Activated CD4-positive, alpha-beta memory T cell treated with anti-CD3 and anti-CD28 coated beads for 36 hours (primary cell): ENCODE measurements at regions not wholly inside any gene's neighbourhood (a gene's known extent, or its start where the extent isn't known, plus 50 kb on each side); places are given as distances from the start of the nearest gene placed in this dataset.

Experiments
- CTCF ChIA-PET: fragments of 350-600 bp; sonication (Branson Sonifier 250); formaldehyde crosslinking; loops from one replicate; lab custom pipeline; 2021; ENCODE audit warnings: antibody characterized with exemption, inconsistent platforms; lab: Charles Lee
- POLR2A ChIA-PET: fragments of 350-600 bp; sonication (Branson Sonifier 250); formaldehyde crosslinking; loops from one replicate; lab custom pipeline; 2021; ENCODE audit warnings: antibody characterized with exemption; lab: Charles Lee
- DNase-seq: peaks from one replicate; pipeline ENCODE4 v3.0.0-alpha.2; 2020
- H3K27ac Mint-ChIP-seq: one replicate; pipeline ENCODE4 v1.8.0; 2021; ENCODE audit warnings: mixed read lengths
- H3K27me3 Mint-ChIP-seq: one replicate; pipeline ENCODE4 v1.8.0; 2021; ENCODE audit warnings: mixed read lengths
- H3K36me3 Mint-ChIP-seq: one replicate; pipeline ENCODE4 v1.8.0; 2021; ENCODE audit warnings: mixed read lengths
- H3K4me1 Mint-ChIP-seq: one replicate; pipeline ENCODE4 v1.8.0; 2021; ENCODE audit warnings: low read depth, mixed read lengths
- H3K4me3 Mint-ChIP-seq: one replicate; pipeline ENCODE4 v1.8.0; 2021; ENCODE audit warnings: mild to moderate bottlenecking, mixed read lengths
- H3K9me3 Mint-ChIP-seq: one replicate; pipeline ENCODE4 v1.8.0; 2021; ENCODE audit warnings: mixed read lengths
- intact Hi-C: fragments of 100-400 bp; cut with micrococcal nuclease; formaldehyde crosslinking; loops from one replicate; pipeline ENCODE4 v1.15.1; 2023

DNA sequence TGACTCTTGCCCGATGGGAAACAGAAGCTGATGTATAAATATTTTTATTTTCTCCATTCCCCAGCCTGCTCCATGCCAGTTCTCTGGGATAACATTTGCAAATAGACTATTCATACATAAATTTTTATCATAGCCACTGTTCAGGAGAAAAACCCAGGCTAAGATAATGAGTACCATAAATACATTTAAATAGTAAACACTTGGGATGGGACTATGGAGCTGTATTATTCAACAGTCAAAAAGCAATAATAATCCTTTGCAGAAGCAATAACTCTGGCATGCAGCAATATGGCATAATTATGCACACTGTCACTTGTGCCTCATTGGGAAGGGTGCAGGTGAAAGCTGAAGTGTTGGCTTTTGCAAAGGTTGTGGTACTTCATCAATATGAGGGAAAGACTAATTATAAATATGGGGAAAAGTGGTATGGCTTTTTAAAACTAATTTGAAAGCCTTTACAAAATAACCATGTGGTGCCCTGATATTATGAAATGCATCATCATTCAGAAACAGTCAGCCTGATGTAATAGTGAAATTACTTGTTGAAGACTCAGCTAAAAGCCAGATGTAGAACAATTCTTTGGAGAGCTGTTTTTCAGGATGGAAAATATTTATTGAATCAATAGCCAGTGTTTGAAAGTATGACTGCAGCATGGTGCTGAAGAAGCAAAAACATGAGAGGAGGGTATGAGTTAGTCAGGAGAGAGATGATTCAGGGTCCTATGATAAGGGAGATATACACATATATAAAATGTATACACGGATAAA lies 2476.7 kb downstream of the PCDH9 start:
- no peaks in the 10 kb centered on the region for H3K36me3 Mint-ChIP-seq
- no peak for DNase-seq
- intact Hi-C loops, result no loop called here
- ChIA-PET CTCF (no interaction called here), POLR2A (no interaction called here)
- peaks cover 16% of the 10 kb centered on the region for H3K9me3 Mint-ChIP-seq
- H3K27ac Mint-ChIP-seq, result no peak overlapping the region
- no peaks in the 10 kb centered on the region for H3K4me1 Mint-ChIP-seq
- no peaks in the 10 kb centered on the region for H3K27me3 Mint-ChIP-seq
- H3K4me3 Mint-ChIP-seq, result no peak overlapping the region

DNA sequence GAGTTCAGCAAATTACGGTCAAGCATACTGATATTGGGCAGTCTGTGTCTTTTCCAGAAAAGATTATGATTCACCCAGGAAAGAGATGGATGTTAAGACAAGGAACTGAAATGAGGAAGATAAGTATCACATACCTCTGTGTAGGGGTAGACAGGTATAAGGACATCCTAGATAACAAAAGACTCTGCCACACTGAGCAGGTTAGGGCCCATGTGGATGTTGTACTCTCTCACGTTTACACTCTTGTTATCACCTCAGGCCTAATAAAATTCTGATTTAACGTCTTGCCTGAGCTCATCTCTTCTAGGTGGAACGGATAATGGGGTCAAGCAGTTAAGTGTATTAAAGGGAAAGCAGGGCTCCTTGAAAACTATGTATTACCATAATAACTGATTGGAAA lies 2480.8 kb downstream of the PCDH9 start:
- intact Hi-C loops, result no loop called here
- peaks cover 9% of the 10 kb centered on the region for H3K9me3 Mint-ChIP-seq

DNA sequence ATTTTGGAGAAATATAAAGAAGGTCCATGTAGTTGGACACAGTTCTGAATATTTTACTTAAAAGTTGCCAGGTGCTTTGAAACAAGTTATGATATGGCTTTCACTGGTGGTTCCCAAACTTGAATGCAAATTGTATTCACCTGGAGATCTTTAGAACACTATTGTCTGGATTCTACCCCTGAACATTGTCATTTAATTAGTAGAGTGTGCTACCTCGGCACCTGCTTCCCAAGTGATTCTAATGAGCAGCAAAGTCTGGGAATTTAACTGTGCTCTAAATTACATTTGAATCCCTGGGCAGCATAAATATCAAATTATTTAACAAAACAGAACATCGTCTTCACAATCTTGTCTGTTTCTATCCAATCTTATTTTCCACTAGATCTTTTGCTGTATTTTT lies 2483.3 kb downstream of the PCDH9 start:
- Mint-ChIP-seq H3K36me3 (no peaks in the 10 kb centered on the region), H3K9me3 (peaks cover 10% of the 10 kb centered on the region), H3K4me3 (no peak overlapping the region), H3K4me1 (no peaks in the 10 kb centered on the region), H3K27me3 (no peaks in the 10 kb centered on the region), H3K27ac (no peak overlapping the region)
- ChIA-PET POLR2A (no interaction called here), CTCF (interaction anchor here (0.6 kb wide), 1 partner anchor 746 kb away, joined by 3 read pairs; no protein-coding TSS in a partner anchor)
- DNase-seq, result no peak
- intact Hi-C loops, result no loop called here

More for the DNA sequence above, 2480.8 kb downstream of the PCDH9 start:
- H3K27ac Mint-ChIP-seq, result no peak overlapping the region
- H3K36me3 Mint-ChIP-seq, result no peaks in the 10 kb centered on the region
- no peak overlapping the region for H3K4me3 Mint-ChIP-seq
- no peak for DNase-seq
- ChIA-PET POLR2A (no interaction called here), CTCF (no interaction called here)
- H3K4me1 Mint-ChIP-seq, result no peaks in the 10 kb centered on the region
- no peaks in the 10 kb centered on the region for H3K27me3 Mint-ChIP-seq

DNA sequence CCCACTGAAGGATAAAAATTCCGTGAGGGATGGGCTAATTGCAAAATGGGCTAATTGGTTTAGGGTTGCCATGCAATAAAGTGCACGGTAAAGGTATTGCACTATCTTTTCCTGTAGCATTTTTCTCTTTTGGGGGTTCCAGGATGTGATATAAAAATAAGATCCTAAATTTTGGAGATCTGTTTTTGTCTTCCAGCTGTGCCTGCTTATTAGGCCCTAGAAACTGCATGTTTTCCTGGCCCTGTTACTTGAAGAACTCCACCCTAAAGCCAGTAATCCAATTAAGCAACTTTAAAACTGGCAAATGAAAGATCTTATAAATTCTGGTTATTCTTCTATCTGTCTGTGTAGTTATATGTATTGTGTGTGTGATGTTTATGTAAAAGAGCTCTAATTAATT lies 2489.6 kb downstream of the PCDH9 start:
- Mint-ChIP-seq H3K36me3 (no peaks in the 10 kb centered on the region), H3K27me3 (no peaks in the 10 kb centered on the region), H3K27ac (no peak overlapping the region), H3K4me3 (no peak overlapping the region), H3K9me3 (peaks cover 11% of the 10 kb centered on the region), H3K4me1 (no peaks in the 10 kb centered on the region)
- DNase-seq, result no peak
- ChIA-PET CTCF (no interaction called here), POLR2A (no interaction called here)
- intact Hi-C loops, result no loop called here

DNA sequence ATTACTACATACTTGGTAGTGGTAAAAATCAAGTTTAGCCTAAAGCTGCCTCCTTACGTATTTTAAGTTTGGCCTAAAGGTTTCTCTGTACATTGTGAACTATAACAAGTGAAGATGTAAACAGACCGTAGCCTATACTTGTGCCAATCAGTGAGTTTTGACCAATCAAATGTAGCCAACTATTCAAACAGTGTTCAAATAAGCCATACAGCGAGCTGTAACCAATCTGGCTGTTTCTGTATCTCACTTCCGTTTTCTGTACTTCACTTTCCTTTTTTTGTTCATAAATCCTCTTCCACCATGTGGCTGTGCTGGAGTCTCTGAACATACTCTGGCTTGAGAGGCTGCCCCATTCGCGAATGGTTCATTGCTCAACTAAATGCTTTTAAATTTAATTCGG lies 2504.6 kb downstream of the PCDH9 start:
- Mint-ChIP-seq H3K4me1 (no peaks in the 10 kb centered on the region), H3K9me3 (peaks cover 6% of the 10 kb centered on the region), H3K4me3 (no peak overlapping the region), H3K36me3 (no peaks in the 10 kb centered on the region), H3K27me3 (no peaks in the 10 kb centered on the region), H3K27ac (no peak overlapping the region)
- intact Hi-C loops, result no loop called here
- CTCF ChIA-PET, result no interaction called here
- POLR2A ChIA-PET, result no interaction called here
- DNase-seq, result no peak

DNA sequence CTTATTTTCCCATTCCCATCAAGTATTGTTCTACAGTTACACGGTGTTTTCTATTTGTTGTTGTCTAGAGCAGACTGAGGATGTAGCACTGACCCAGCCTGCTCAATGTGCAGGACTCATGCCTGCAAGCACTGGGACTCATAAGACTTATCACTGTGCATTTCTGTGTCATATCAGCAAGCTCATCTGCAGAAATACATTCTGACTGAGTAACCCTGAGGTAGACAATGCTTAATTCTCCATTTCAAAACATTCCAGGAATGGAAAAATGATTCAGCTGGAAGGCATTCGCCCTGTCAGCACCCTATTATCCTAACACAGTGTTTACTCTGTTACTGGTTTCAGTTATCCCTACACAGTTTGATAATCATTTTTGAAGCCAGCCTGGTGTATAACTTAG lies 2506.4 kb downstream of the PCDH9 start:
- H3K27me3 Mint-ChIP-seq, result no peaks in the 10 kb centered on the region
- no peaks in the 10 kb centered on the region for H3K36me3 Mint-ChIP-seq
- POLR2A ChIA-PET, result no interaction called here
- intact Hi-C loops, result no loop called here
- H3K27ac Mint-ChIP-seq, result no peak overlapping the region
- peaks cover 3% of the 10 kb centered on the region for H3K9me3 Mint-ChIP-seq
- no peaks in the 10 kb centered on the region for H3K4me1 Mint-ChIP-seq
- CTCF ChIA-PET, result interaction anchor here (0.5 kb wide), 1 partner anchor 681 kb away, joined by 3 read pairs; no protein-coding TSS in a partner anchor
- H3K4me3 Mint-ChIP-seq, result no peak overlapping the region
- DNase-seq, result no peak

GRCh38 chr13:64718116-64718515 lies 2512.0 kb downstream of the PCDH9 start:
- ChIA-PET CTCF (no interaction called here), POLR2A (no interaction called here)
- Mint-ChIP-seq H3K27me3 (no peaks in the 10 kb centered on the region), H3K9me3 (peaks cover 3% of the 10 kb centered on the region), H3K27ac (no peak overlapping the region), H3K36me3 (no peaks in the 10 kb centered on the region), H3K4me3 (no peak overlapping the region), H3K4me1 (no peaks in the 10 kb centered on the region)
- no peak for DNase-seq
- intact Hi-C loops, result no loop called here

DNA sequence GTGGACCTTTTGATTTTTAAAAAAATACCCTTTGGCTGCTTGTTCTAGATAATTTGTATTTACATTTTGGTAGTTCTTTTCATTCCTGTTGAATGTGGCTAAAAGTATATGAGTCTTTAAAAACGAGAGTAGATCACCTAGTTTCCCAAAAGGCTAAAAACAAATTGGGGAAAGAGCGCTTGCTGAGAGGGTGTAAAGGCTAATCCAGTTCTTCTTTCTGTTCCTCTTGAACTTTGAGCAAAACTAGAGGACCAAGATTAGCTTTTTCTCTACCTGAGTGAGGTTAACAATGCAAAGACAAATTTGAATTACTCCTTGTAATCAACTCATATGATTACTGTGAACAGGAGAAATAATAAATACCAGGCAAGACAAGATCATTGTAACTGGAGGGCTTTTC lies 2513.2 kb downstream of the PCDH9 start:
- no peak for DNase-seq
- intact Hi-C loops, result no loop called here
- Mint-ChIP-seq H3K9me3 (peaks cover 3% of the 10 kb centered on the region), H3K36me3 (no peaks in the 10 kb centered on the region), H3K4me1 (no peaks in the 10 kb centered on the region), H3K27me3 (no peaks in the 10 kb centered on the region), H3K4me3 (no peak overlapping the region), H3K27ac (no peak overlapping the region)
- POLR2A ChIA-PET, result no interaction called here
- CTCF ChIA-PET, result no interaction called here

GRCh38 chr13:64709079-64709478 lies 2521.1 kb downstream of the PCDH9 start:
- no peak overlapping the region for H3K4me3 Mint-ChIP-seq
- peaks cover 18% of the 10 kb centered on the region for H3K9me3 Mint-ChIP-seq
- intact Hi-C loops, result no loop called here
- no peak overlapping the region for H3K27ac Mint-ChIP-seq
- no peak for DNase-seq
- CTCF ChIA-PET, result no interaction called here
- H3K36me3 Mint-ChIP-seq, result no peaks in the 10 kb centered on the region
- H3K27me3 Mint-ChIP-seq, result no peaks in the 10 kb centered on the region
- POLR2A ChIA-PET, result no interaction called here
- no peaks in the 10 kb centered on the region for H3K4me1 Mint-ChIP-seq

- no peaks in the 10 kb centered on the region for H3K4me1 Mint-ChIP-seq
- H3K9me3 Mint-ChIP-seq, result peaks cover 16% of the 10 kb centered on the region
- H3K27me3 Mint-ChIP-seq, result no peaks in the 10 kb centered on the region
- no peak for DNase-seq
- H3K36me3 Mint-ChIP-seq, result no peaks in the 10 kb centered on the region
- intact Hi-C loops, result no loop called here
- no peak overlapping the region for H3K4me3 Mint-ChIP-seq
- no peak overlapping the region for H3K27ac Mint-ChIP-seq
- POLR2A ChIA-PET, result no interaction called here
- CTCF ChIA-PET, result no interaction called here
Measured at GRCh38 chr13:64704121-64704649, 2526.0 kb downstream of the PCDH9 start.

- H3K4me1 Mint-ChIP-seq, result no peaks in the 10 kb centered on the region
- H3K4me3 Mint-ChIP-seq, result no peak overlapping the region
- POLR2A ChIA-PET, result no interaction called here
- no peaks in the 10 kb centered on the region for H3K27me3 Mint-ChIP-seq
- H3K9me3 Mint-ChIP-seq, result peaks cover 8% of the 10 kb centered on the region
- H3K27ac Mint-ChIP-seq, result no peak overlapping the region
- H3K36me3 Mint-ChIP-seq, result no peaks in the 10 kb centered on the region
- CTCF ChIA-PET, result no interaction called here
- no peak for DNase-seq
- intact Hi-C loops, result no loop called here
Measured at GRCh38 chr13:64697226-64697625, 2532.9 kb downstream of the PCDH9 start.

DNA sequence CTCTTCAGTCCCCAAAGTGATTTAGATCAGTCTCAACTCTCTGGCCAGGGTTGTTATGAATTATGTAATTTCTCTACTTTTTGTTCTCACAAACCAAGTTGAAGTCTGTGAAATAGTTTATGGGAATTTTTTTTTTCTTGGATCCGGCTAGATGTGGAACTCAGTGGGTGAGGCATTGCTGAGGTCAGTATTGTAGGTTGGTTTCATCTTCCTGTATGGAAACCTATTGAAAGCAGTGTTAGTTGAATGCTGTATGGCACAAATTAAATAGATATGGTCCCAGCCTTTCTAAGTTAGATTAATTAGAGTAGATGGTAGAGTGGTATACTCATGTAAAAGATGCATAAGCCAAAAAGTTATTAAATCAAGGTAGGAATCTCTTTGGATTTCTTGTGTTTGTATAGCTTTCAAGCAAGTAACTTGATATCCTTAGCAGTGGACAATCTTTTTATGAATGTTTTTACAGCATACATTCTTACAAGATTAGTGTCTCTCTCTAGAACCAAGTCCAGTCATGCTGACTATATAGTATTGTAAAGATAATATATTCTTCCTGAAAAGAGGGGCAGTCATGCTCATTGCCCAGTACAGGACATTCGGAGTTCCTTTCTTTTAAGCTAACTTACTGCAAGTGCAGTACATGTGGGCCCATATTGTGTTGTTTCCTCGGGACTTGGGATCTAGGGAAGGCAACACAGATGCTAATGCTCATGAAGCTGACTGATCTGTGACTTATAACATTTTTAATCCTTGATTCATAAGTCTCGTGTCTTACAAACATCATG lies 2541.1 kb downstream of the PCDH9 start:
- H3K27me3 Mint-ChIP-seq, result no peaks in the 10 kb centered on the region
- intact Hi-C loops, result no loop called here
- H3K4me3 Mint-ChIP-seq, result no peak overlapping the region
- no peaks in the 10 kb centered on the region for H3K4me1 Mint-ChIP-seq
- ChIA-PET CTCF (no interaction called here), POLR2A (no interaction called here)
- H3K36me3 Mint-ChIP-seq, result no peaks in the 10 kb centered on the region
- H3K27ac Mint-ChIP-seq, result no peak overlapping the region
- H3K9me3 Mint-ChIP-seq, result peaks cover 13% of the 10 kb centered on the region
- DNase-seq, result no peak
